ENCODE measurements at regions not wholly inside any gene's neighbourhood (a gene's known extent, or its start where the extent isn't known, plus 50 kb on each side); places are given as distances from the start of the nearest gene placed in this dataset.

DNA sequence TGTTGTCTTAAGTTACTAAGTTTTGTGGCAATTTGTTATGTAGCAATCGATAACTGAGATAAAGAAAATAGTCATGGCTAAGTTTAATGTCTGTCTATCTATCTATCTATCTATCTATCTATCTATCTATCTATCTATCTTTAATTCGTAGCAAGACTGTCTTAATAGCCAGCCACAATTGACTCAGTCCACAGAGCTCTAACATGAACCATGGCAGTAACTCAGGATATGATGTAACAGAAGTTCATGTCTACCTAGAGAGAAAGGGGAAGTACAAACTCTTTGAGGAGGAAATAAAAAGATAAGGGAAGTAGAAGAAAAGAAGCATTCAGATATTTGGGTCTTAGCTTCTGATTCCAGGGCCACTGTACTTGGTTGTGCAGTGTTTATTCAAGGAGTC lies 61.5 kb upstream of the FNDC3B start:
- TF ChIP-seq GATA3 (IDR thresholded peaks at IDR 0.05; ENCODE audit: low read depth, low read length) (no peak), GATA2 (IDR thresholded peaks at IDR 0.05; ENCODE audit: low read depth, low read length) (no peak)
